ENCODE measurements at regions not wholly inside any gene's neighbourhood (a gene's known extent, or its start where the extent isn't known, plus 50 kb on each side); places are given as distances from the start of the nearest gene placed in this dataset.

DNA sequence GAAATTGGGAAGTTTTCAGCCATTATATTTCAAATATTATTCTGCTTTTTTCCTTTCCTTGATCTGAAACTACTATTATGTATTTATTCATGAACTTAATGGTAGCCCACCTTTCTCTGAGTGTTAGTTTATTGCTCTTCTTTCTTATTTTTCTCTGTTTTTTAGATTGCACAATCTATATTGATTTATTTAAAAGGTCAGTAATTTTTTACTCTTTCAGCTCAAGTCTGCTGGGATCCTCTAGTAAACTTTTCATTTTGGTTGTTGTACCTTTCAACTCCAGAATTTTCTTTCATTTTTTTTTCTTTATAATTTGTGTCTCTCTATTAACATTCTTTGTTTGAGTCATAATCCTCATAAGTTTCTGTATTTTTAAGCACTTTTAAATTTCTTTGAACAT lies 529.4 kb upstream of the POT1 start:
- TF ChIP-seq RAD21 (IDR thresholded peaks at IDR 0.05; ENCODE audit: low read depth) (no peak), TAF1 (IDR thresholded peaks at IDR 0.05; ENCODE audit: low read depth) (no peak), NFIC (IDR thresholded peaks at IDR 0.05) (no peak), FOXM1 (IDR thresholded peaks at IDR 0.05; ENCODE audit: borderline replicate concordance, low read depth) (no peak), EP300 (IDR thresholded peaks at IDR 0.05; ENCODE audit: borderline replicate concordance) (no peak), CEBPB (IDR thresholded peaks at IDR 0.05) (no peak), ZBTB7A (IDR thresholded peaks at IDR 0.05; ENCODE audit: low read depth) (no peak), YY1 (IDR thresholded peaks at IDR 0.05; ENCODE audit: low read depth) (no peak), EGR1 (IDR thresholded peaks at IDR 0.05) (no peak), TCF12 (IDR thresholded peaks at IDR 0.05; ENCODE audit: low read depth) (no peak)
- TF ChIP-seq, protein P1, sequence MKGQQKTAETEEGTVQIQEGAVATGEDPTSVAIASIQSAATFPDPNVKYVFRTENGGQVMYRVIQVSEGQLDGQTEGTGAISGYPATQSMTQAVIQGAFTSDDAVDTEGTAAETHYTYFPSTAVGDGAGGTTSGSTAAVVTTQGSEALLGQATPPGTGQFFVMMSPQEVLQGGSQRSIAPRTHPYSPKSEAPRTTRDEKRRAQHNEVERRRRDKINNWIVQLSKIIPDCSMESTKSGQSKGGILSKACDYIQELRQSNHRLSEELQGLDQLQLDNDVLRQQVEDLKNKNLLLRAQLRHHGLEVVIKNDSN (IDR thresholded peaks at IDR 0.05) = no peak
- TF ChIP-seq, protein P2, sequence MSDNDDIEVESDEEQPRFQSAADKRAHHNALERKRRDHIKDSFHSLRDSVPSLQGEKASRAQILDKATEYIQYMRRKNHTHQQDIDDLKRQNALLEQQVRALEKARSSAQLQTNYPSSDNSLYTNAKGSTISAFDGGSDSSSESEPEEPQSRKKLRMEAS (IDR thresholded peaks at IDR 0.05) = no peak
- TF ChIP-seq, protein P3, sequence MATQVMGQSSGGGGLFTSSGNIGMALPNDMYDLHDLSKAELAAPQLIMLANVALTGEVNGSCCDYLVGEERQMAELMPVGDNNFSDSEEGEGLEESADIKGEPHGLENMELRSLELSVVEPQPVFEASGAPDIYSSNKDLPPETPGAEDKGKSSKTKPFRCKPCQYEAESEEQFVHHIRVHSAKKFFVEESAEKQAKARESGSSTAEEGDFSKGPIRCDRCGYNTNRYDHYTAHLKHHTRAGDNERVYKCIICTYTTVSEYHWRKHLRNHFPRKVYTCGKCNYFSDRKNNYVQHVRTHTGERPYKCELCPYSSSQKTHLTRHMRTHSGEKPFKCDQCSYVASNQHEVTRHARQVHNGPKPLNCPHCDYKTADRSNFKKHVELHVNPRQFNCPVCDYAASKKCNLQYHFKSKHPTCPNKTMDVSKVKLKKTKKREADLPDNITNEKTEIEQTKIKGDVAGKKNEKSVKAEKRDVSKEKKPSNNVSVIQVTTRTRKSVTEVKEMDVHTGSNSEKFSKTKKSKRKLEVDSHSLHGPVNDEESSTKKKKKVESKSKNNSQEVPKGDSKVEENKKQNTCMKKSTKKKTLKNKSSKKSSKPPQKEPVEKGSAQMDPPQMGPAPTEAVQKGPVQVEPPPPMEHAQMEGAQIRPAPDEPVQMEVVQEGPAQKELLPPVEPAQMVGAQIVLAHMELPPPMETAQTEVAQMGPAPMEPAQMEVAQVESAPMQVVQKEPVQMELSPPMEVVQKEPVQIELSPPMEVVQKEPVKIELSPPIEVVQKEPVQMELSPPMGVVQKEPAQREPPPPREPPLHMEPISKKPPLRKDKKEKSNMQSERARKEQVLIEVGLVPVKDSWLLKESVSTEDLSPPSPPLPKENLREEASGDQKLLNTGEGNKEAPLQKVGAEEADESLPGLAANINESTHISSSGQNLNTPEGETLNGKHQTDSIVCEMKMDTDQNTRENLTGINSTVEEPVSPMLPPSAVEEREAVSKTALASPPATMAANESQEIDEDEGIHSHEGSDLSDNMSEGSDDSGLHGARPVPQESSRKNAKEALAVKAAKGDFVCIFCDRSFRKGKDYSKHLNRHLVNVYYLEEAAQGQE (IDR thresholded peaks at IDR 0.05; ENCODE audit: low read depth) = no peak

Data from Ishikawa (cell line).